Muscle of leg (tissue), 3 donors: ENCODE measurements at regions not wholly inside any gene's neighbourhood (a gene's known extent, or its start where the extent isn't known, plus 50 kb on each side); places are given as distances from the start of the nearest gene placed in this dataset.
"Not testable (repeated sequence)": the region's sequence is repeated elsewhere in the genome, so short reads cannot be mapped to it uniquely, and the experiment has no call there.

Experiments used
- DNase-seq: peaks from one replicate; pipeline ENCODE4 v3.0.0; 2013
- H3K27ac ChIP-seq: one replicate; pipeline ENCODE4 v1.5.1; 2013; ENCODE audit warnings: mild to moderate bottlenecking, low read length, control low read depth
- H3K27me3 ChIP-seq: one replicate; pipeline ENCODE4 v1.6.1; 2013; ENCODE audit warnings: low read length; ENCODE audit not compliant: control insufficient read depth, insufficient read depth
- H3K36me3 ChIP-seq: one replicate; pipeline ENCODE4 v1.6.1; 2013; ENCODE audit warnings: low read length; ENCODE audit not compliant: control insufficient read depth, insufficient read depth
- H3K4me1 ChIP-seq: one replicate; pipeline ENCODE4 v1.6.1; 2013; ENCODE audit warnings: low read length; ENCODE audit not compliant: control insufficient read depth, insufficient read depth
- H3K4me3 ChIP-seq: one replicate; pipeline ENCODE4 v1.5.1; 2013; ENCODE audit warnings: low read length, control low read depth
- H3K9me3 ChIP-seq: replicated peaks from 2 replicates; pipeline ENCODE4 v1.6.1; 2013; ENCODE audit warnings: low read depth, low read length; ENCODE audit not compliant: control insufficient read depth
- WGBS: methylation state at CpG from one replicate; pipeline ENCODE4 v1.1.5; 2013; ENCODE audit warnings: missing lambda C conversion rate; ENCODE audit not compliant: insufficient coverage; 5-methylcytosine and 5-hydroxymethylcytosine counted together

DNA sequence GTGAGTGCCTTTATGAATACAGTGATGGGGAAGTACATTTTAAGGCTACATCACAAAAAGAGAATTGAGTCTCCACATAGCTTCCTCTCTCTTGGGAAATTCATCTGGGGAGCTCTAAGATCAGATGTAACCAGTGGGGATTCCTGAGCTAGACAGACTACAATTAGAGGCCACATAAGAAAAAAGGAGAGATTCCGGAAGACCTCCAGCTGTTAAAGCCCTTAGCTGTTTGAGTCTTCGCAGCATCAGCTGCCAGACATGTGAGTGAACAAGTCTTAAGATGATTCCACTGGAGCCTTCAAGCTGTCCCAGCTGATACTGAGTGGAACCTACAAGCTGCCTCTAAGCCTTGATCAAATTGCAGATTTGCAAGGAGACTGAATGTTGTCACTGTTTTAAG lies 448.5 kb downstream of the NXPH1 start:
- H3K27ac ChIP-seq = no peak overlapping the region
- H3K27me3 ChIP-seq = no peaks in the 10 kb centered on the region
- H3K4me1 ChIP-seq = no peaks in the 10 kb centered on the region
- WGBS = 27% methylated on average over 2 of the region's 2 CpGs
- H3K4me3 ChIP-seq = no peak overlapping the region
- no peaks in the 10 kb centered on the region for H3K9me3 ChIP-seq
- no peak for DNase-seq
- H3K36me3 ChIP-seq = no peaks in the 10 kb centered on the region

- no peaks in the 10 kb centered on the region for H3K27me3 ChIP-seq
- H3K9me3 ChIP-seq = no peaks in the 10 kb centered on the region
- H3K36me3 ChIP-seq = no peaks in the 10 kb centered on the region
- no peak overlapping the region for H3K4me3 ChIP-seq
- H3K27ac ChIP-seq = no peak overlapping the region
- H3K4me1 ChIP-seq = no peaks in the 10 kb centered on the region
- no peak for DNase-seq
These were observed 452.1 kb downstream of the NXPH1 start for GRCh38 chr7:8885480-8886000.

DNA sequence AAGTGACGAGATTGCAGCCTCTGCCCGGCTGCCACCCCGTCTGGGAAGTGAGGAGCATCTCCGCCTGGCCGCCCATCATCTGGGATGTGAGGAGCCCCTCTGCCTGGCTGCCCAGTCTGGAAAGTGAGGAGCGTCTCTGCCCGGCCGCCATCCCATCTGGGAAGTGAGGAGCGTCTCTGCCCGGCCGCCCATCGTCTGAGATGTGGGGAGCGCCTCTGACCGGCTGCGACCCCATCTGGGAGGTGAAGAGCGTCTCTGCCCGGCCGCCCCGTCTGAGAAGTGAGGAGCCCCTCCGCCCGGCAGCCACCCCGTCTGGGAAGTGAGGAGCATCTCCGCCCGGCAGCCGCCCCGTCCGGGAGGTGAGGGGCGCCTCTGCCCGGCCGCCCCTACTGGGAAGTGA lies 456.9 kb downstream of the NXPH1 start:
- H3K4me3 ChIP-seq, H3K4me1 ChIP-seq, H3K36me3 ChIP-seq, DNase-seq, H3K27ac ChIP-seq, H3K9me3 ChIP-seq, H3K27me3 ChIP-seq: not testable (repeated sequence)
- 95% methylated on average over 11 of the region's 30 CpGs for WGBS

- no peak overlapping the region for H3K4me3 ChIP-seq
- H3K4me1 ChIP-seq = no peaks in the 10 kb centered on the region
- no peaks in the 10 kb centered on the region for H3K36me3 ChIP-seq
- WGBS = no CpG with 5 or more reads among the region's 2 CpGs
- no peaks in the 10 kb centered on the region for H3K9me3 ChIP-seq
- H3K27me3 ChIP-seq = no peaks in the 10 kb centered on the region
- no peak overlapping the region for H3K27ac ChIP-seq
- no peak for DNase-seq
These were observed 460.4 kb downstream of the NXPH1 start for GRCh38 chr7:8893775-8894174.

DNA sequence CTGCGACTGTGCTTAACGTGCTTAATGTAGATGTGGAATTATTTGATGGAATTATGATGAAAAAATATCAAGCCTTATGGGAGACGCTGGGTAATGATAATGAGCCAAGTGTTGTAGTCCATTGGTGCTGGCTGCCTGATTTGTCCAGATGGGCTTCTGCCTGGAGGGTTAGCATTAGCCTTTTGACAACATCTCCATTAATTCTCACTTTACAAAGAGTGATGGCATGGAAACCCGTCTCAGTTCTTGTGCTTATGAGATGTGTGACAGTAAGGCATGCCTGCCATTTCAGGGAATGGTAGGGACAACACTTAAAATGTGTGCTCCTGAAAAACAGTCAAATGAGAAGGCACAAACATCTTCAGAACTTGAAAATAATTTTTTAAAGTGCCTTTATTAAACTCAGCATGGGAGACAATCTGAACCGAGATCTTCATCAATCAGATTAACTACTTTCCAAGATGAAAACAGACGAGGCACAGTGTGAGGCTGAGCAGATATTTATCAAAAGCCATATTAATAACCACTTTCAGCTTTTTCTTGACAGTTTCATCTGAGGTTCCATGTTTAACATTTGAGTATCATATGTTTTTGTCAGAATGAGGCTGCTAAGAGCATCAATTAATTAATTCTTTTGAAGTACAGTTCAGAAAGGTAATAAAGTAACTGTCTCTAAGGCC lies 473.1 kb downstream of the NXPH1 start:
- Histone ChIP-seq H3K4me1 (no peaks in the 10 kb centered on the region), H3K27ac (no peak overlapping the region), H3K4me3 (no peak overlapping the region), H3K27me3 (no peaks in the 10 kb centered on the region), H3K9me3 (no peaks in the 10 kb centered on the region), H3K36me3 (no peaks in the 10 kb centered on the region)
- WGBS = 80% methylated on average over 2 of the region's 6 CpGs
- DNase-seq = no peak

- H3K4me3 ChIP-seq = no peak overlapping the region
- WGBS = no CpG with 5 or more reads among the region's 1 CpG
- no peak for DNase-seq
- H3K27ac ChIP-seq = no peak overlapping the region
- no peaks in the 10 kb centered on the region for H3K9me3 ChIP-seq
- no peaks in the 10 kb centered on the region for H3K4me1 ChIP-seq
- no peaks in the 10 kb centered on the region for H3K36me3 ChIP-seq
- H3K27me3 ChIP-seq = no peaks in the 10 kb centered on the region
These were observed 475.5 kb downstream of the NXPH1 start for GRCh38 chr7:8908889-8909288.

GRCh38 chr7:8913682-8914081 lies 480.3 kb downstream of the NXPH1 start:
- H3K36me3 ChIP-seq = no peaks in the 10 kb centered on the region
- no CpG with 5 or more reads among the region's 2 CpGs for WGBS
- H3K4me3 ChIP-seq = no peak overlapping the region
- no peaks in the 10 kb centered on the region for H3K27me3 ChIP-seq
- no peak for DNase-seq
- no peak overlapping the region for H3K27ac ChIP-seq
- no peaks in the 10 kb centered on the region for H3K4me1 ChIP-seq
- H3K9me3 ChIP-seq = no peaks in the 10 kb centered on the region

GRCh38 chr7:8921807-8922206 lies 488.4 kb downstream of the NXPH1 start:
- H3K9me3 ChIP-seq = no peaks in the 10 kb centered on the region
- H3K36me3 ChIP-seq = no peaks in the 10 kb centered on the region
- no peak for DNase-seq
- no peak overlapping the region for H3K4me3 ChIP-seq
- H3K27me3 ChIP-seq = no peaks in the 10 kb centered on the region
- WGBS = no CpG with 5 or more reads among the region's 1 CpG
- H3K27ac ChIP-seq = no peak overlapping the region
- H3K4me1 ChIP-seq = no peaks in the 10 kb centered on the region

DNA sequence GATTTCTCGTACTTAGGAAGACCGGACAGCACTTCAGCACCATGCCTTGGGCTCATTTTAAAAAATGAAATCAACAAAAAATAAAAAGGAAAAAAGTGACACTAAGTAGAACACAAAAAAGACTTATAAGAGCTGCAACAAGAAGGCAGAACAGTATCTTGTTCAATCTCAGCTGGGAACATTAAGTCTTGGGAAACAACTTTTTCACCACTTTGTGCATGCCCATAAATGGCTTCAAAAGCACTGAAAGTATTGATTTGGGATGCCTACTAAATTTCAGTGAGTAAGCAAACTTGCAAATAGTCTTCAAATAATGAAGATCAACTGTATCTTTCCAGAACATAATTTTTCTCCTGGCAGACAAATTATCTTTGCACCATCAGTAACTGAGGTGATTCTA lies 489.3 kb downstream of the NXPH1 start:
- Histone ChIP-seq H3K27ac (no peak overlapping the region), H3K4me3 (no peak overlapping the region), H3K27me3 (no peaks in the 10 kb centered on the region), H3K9me3 (no peaks in the 10 kb centered on the region), H3K4me1 (no peaks in the 10 kb centered on the region), H3K36me3 (no peaks in the 10 kb centered on the region)
- no peak for DNase-seq
- WGBS = no CpG with 5 or more reads among the region's 2 CpGs

- DNase-seq = no peak
- no peaks in the 10 kb centered on the region for H3K27me3 ChIP-seq
- no peaks in the 10 kb centered on the region for H3K9me3 ChIP-seq
- no peak overlapping the region for H3K27ac ChIP-seq
- no peaks in the 10 kb centered on the region for H3K36me3 ChIP-seq
- no peak overlapping the region for H3K4me3 ChIP-seq
- WGBS = no CpG with 5 or more reads among the region's 2 CpGs
- no peaks in the 10 kb centered on the region for H3K4me1 ChIP-seq
These were observed 489.9 kb downstream of the NXPH1 start for GRCh38 chr7:8923164-8923806.
